Large intestine (tissue), 3 donors: ENCODE measurements at regions not wholly inside any gene's neighbourhood (a gene's known extent, or its start where the extent isn't known, plus 50 kb on each side); places are given as distances from the start of the nearest gene placed in this dataset.

Experiments used
- DNase-seq, 2 donors: peaks; one replicate each; pipeline versions ENCODE4 v3.0.0 to v3.0.0-alpha.2; 2013
- H3K27ac ChIP-seq: one replicate; pipeline ENCODE4 v1.5.1; 2013; ENCODE audit warnings: low read length
- H3K27me3 ChIP-seq: 2 replicates; pipeline ENCODE4 v1.6.1; 2013; ENCODE audit warnings: low read length; ENCODE audit not compliant: control insufficient read depth, insufficient read depth
- H3K36me3 ChIP-seq: 2 replicates; pipeline ENCODE4 v1.6.1; 2013; ENCODE audit warnings: low read length; ENCODE audit not compliant: control insufficient read depth, insufficient read depth
- H3K4me1 ChIP-seq: one replicate; pipeline ENCODE4 v1.6.1; 2013; ENCODE audit warnings: low read length; ENCODE audit not compliant: control insufficient read depth, insufficient read depth
- H3K4me3 ChIP-seq: one replicate; pipeline ENCODE4 v1.5.1; 2013; ENCODE audit warnings: low read length
- H3K9me3 ChIP-seq: one replicate; pipeline ENCODE4 v1.6.1; 2013; ENCODE audit warnings: mild to moderate bottlenecking, low read depth, low read length, moderate library complexity; ENCODE audit not compliant: control insufficient read depth
- WGBS: methylation state at CpG from one replicate; pipeline ENCODE4 v1.1.5; 2013; ENCODE audit warnings: low lambda C conversion rate; ENCODE audit not compliant: insufficient coverage; 5-methylcytosine and 5-hydroxymethylcytosine counted together

GRCh38 chr5:111857623-111858022, 100.6 kb upstream of the NREP start:
- Histone ChIP-seq H3K36me3 (no peaks in the 10 kb centered on the region), H3K4me1 (no peaks in the 10 kb centered on the region), H3K4me3 (no peak overlapping the region), H3K27me3 (no peaks in the 10 kb centered on the region), H3K27ac (no peak overlapping the region), H3K9me3 (no peaks in the 10 kb centered on the region)
- DNase-seq = no peak

- Histone ChIP-seq H3K4me3 (no peak overlapping the region), H3K4me1 (no peaks in the 10 kb centered on the region), H3K27me3 (no peaks in the 10 kb centered on the region), H3K27ac (no peak overlapping the region), H3K9me3 (no peaks in the 10 kb centered on the region), H3K36me3 (no peaks in the 10 kb centered on the region)
- no peak for DNase-seq
- 61% methylated on average over 2 of the region's 5 CpGs for WGBS
Measured at GRCh38 chr5:111856876-111857466, 100.0 kb upstream of the NREP start.

- H3K27ac ChIP-seq = no peak overlapping the region
- H3K4me1 ChIP-seq = no peaks in the 10 kb centered on the region
- H3K36me3 ChIP-seq = no peaks in the 10 kb centered on the region
- DNase-seq = no peak
- no peaks in the 10 kb centered on the region for H3K27me3 ChIP-seq
- H3K9me3 ChIP-seq = no peaks in the 10 kb centered on the region
- WGBS = no CpG with 5 or more reads among the region's 1 CpG
- H3K4me3 ChIP-seq = no peak overlapping the region
Measured at GRCh38 chr5:111855356-111855755, 98.4 kb upstream of the NREP start.

- no peaks in the 10 kb centered on the region for H3K4me1 ChIP-seq
- H3K27ac ChIP-seq = no peak overlapping the region
- no CpG with 5 or more reads among the region's 2 CpGs for WGBS
- H3K4me3 ChIP-seq = no peak overlapping the region
- no peaks in the 10 kb centered on the region for H3K9me3 ChIP-seq
- H3K27me3 ChIP-seq = no peaks in the 10 kb centered on the region
- H3K36me3 ChIP-seq = no peaks in the 10 kb centered on the region
- DNase-seq = no peak
Measured at GRCh38 chr5:111854186-111854585, 97.2 kb upstream of the NREP start.

GRCh38 chr5:111853748-111854147, 96.8 kb upstream of the NREP start:
- no peak overlapping the region for H3K4me3 ChIP-seq
- no peak overlapping the region for H3K27ac ChIP-seq
- H3K9me3 ChIP-seq = no peaks in the 10 kb centered on the region
- H3K4me1 ChIP-seq = no peaks in the 10 kb centered on the region
- no peaks in the 10 kb centered on the region for H3K27me3 ChIP-seq
- WGBS = no CpG with 5 or more reads among the region's 3 CpGs
- DNase-seq = no peak
- H3K36me3 ChIP-seq = no peaks in the 10 kb centered on the region

- DNase-seq = no peak
- Histone ChIP-seq H3K9me3 (no peaks in the 10 kb centered on the region), H3K4me1 (no peaks in the 10 kb centered on the region), H3K27me3 (no peaks in the 10 kb centered on the region), H3K27ac (no peak overlapping the region), H3K36me3 (no peaks in the 10 kb centered on the region), H3K4me3 (no peak overlapping the region)
- WGBS = no CpG with 5 or more reads among the region's 4 CpGs
Measured at GRCh38 chr5:111851631-111852548, 94.9 kb upstream of the NREP start.

GRCh38 chr5:111848476-111848875, 91.5 kb upstream of the NREP start:
- Histone ChIP-seq H3K9me3 (no peaks in the 10 kb centered on the region), H3K4me3 (no peak overlapping the region), H3K36me3 (no peaks in the 10 kb centered on the region), H3K27me3 (no peaks in the 10 kb centered on the region), H3K27ac (no peak overlapping the region), H3K4me1 (no peaks in the 10 kb centered on the region)
- no CpG with 5 or more reads among the region's 3 CpGs for WGBS
- DNase-seq = no peak

- H3K36me3 ChIP-seq = no peaks in the 10 kb centered on the region
Measured at GRCh38 chr5:111847052-111847925, 90.3 kb upstream of the NREP start.

GRCh38 chr5:111840036-111840674, 83.2 kb upstream of the NREP start:
- Histone ChIP-seq H3K27me3 (no peaks in the 10 kb centered on the region), H3K4me3 (no peak overlapping the region), H3K4me1 (no peaks in the 10 kb centered on the region), H3K36me3 (no peaks in the 10 kb centered on the region), H3K27ac (no peak overlapping the region), H3K9me3 (no peaks in the 10 kb centered on the region)
- DNase-seq = peak in 1 of 2 donors; percentile 11
- WGBS = 55% methylated on average over 4 of the region's 6 CpGs

More at GRCh38 chr5:111847052-111847925, 90.3 kb upstream of the NREP start:
- no peak overlapping the region for H3K4me3 ChIP-seq
- no peaks in the 10 kb centered on the region for H3K27me3 ChIP-seq
- no peak overlapping the region for H3K27ac ChIP-seq
- DNase-seq = no peak
- no peaks in the 10 kb centered on the region for H3K9me3 ChIP-seq
- no peaks in the 10 kb centered on the region for H3K4me1 ChIP-seq
- 60% methylated on average over 1 of the region's 3 CpGs for WGBS

- Histone ChIP-seq H3K27ac (no peak overlapping the region), H3K9me3 (no peaks in the 10 kb centered on the region), H3K27me3 (no peaks in the 10 kb centered on the region), H3K4me3 (no peak overlapping the region), H3K4me1 (no peaks in the 10 kb centered on the region), H3K36me3 (no peaks in the 10 kb centered on the region)
- no CpG with 5 or more reads among the region's 3 CpGs for WGBS
- DNase-seq = no peak
Measured at GRCh38 chr5:111839438-111839837, 82.4 kb upstream of the NREP start.
